OCI-LY1 (cell line): ENCODE measurements at regions not wholly inside any gene's neighbourhood (a gene's known extent, or its start where the extent isn't known, plus 50 kb on each side); places are given as distances from the start of the nearest gene placed in this dataset.
"Not testable (repeated sequence)": the region's sequence is repeated elsewhere in the genome, so short reads cannot be mapped to it uniquely, and the experiment has no call there.

ENCODE experiments used
- H2AFZ ChIP-seq: fragments of 200-600 bp; sonication (generic), shearing (Covaris generic); 2 replicates; pipeline ENCODE4 v1.6.0; 2014; ENCODE audit warnings: antibody characterized with exemption, mild to moderate bottlenecking, low read length
- H3F3A ChIP-seq: fragments of 200-600 bp; sonication (generic), shearing (Covaris generic); 2 replicates; pipeline ENCODE4 v1.6.0; 2014; ENCODE audit warnings: mild to moderate bottlenecking, antibody characterized with exemption, low read length, moderate library complexity; ENCODE audit not compliant: insufficient read depth
- H3K27ac ChIP-seq: fragments of 200-600 bp; sonication (generic); 2 replicates; pipeline ENCODE4 v1.5.1; 2014; ENCODE audit warnings: low read length, mixed run types, mild to moderate bottlenecking, low read depth; ENCODE audit not compliant: poor library complexity, severe bottlenecking
- H3K27me3 ChIP-seq: fragments of 200-600 bp; sonication (generic); 2 replicates; pipeline ENCODE4 v1.6.0; 2014; ENCODE audit warnings: antibody characterized with exemption, mild to moderate bottlenecking, low read length, moderate library complexity; ENCODE audit not compliant: insufficient read depth
- H3K36me3 ChIP-seq: fragments of 200-600 bp; sonication (generic); 2 replicates; pipeline ENCODE4 v1.6.1; 2014; ENCODE audit warnings: mild to moderate bottlenecking, antibody characterized with exemption, low read length, moderate library complexity, mixed read lengths; ENCODE audit not compliant: insufficient read depth
- H3K4me1 ChIP-seq: fragments of 200-600 bp; sonication (generic); 2 replicates; pipeline ENCODE4 v1.5.1; 2014; ENCODE audit warnings: mild to moderate bottlenecking, low read length, moderate library complexity; ENCODE audit not compliant: insufficient read depth, severe bottlenecking
- H3K4me2 ChIP-seq: fragments of 200-600 bp; sonication (generic), shearing (Covaris generic); 2 replicates; pipeline ENCODE4 v1.6.1; 2014; ENCODE audit warnings: low read length
- H3K4me3 ChIP-seq: fragments of 200-600 bp; sonication (generic); 2 replicates; pipeline ENCODE4 v1.5.1; 2014; ENCODE audit warnings: low read length, low read depth, mild to moderate bottlenecking, mixed read lengths; ENCODE audit not compliant: poor library complexity, severe bottlenecking
- H3K79me2 ChIP-seq: fragments of 200-600 bp; shearing (Covaris generic); 2 replicates; pipeline ENCODE4 v1.6.1; 2016; ENCODE audit warnings: mixed run types, low read length, mixed read lengths; ENCODE audit not compliant: insufficient read depth
- H3K9ac ChIP-seq: fragments of 200-600 bp; sonication (generic), shearing (Covaris generic); 2 replicates; pipeline ENCODE4 v1.6.1; 2014; ENCODE audit warnings: mild to moderate bottlenecking, low read length, mixed read lengths
- H3K9me2 ChIP-seq: fragments of 200-600 bp; sonication (generic), shearing (Covaris generic); 2 replicates; pipeline ENCODE4 v1.6.1; 2014; ENCODE audit warnings: low read depth, mild to moderate bottlenecking, low read length, mixed read lengths
- H3K9me3 ChIP-seq: fragments of 200-600 bp; shearing (Covaris generic); 2 replicates; pipeline ENCODE4 v1.6.1; 2014; ENCODE audit warnings: low read length, mixed read lengths
- H4K20me1 ChIP-seq: fragments of 200-600 bp; sonication (generic), shearing (Covaris generic); 2 replicates; pipeline ENCODE4 v1.6.0; 2016; ENCODE audit warnings: mild to moderate bottlenecking, low read length; ENCODE audit not compliant: insufficient read depth
- EZH2 ChIP-seq: fragments of 200-600 bp; sonication (generic), shearing (Covaris generic); IDR thresholded peaks from 2 replicates; pipeline ENCODE4 v1.8.0; 2017; ENCODE audit warnings: borderline replicate concordance, mixed run types, mild to moderate bottlenecking, antibody characterized with exemption, low read length, moderate library complexity, mixed read lengths
- TF ChIP-seq, protein P1 (sequence below): fragments of 200-600 bp; sonication (generic), shearing (Covaris generic); IDR thresholded peaks from 2 replicates; pipeline ENCODE4 v1.5.1; 2017; ENCODE audit warnings: mild to moderate bottlenecking, antibody characterized with exemption, low read length, moderate library complexity, mixed read lengths

DNA sequence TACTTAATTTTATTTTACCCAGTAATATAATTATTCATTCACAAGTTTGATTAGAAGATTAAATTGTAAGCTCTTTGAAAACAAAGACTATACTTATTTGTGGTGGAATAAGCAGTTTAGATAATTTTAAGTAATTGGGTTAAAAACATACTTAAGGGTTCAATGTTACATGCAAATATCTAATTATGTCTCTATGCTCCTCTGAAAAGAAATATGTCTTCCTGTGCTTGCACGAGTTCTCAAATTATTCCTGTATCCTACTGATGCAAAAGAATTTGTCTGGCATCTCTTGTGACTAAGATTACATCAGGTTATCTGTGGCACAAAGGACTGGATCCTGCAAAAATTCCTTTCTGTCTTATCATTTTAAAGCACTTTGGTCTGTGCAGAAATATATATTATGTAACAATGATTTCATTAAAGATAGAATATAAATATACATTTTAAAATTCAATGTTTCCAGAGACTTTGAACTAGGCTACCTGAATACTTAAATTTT lies 416.7 kb downstream of the COL11A1 start:
- no peaks in the 10 kb centered on the region for H3K4me1 ChIP-seq
- no peaks in the 10 kb centered on the region for H3K9me2 ChIP-seq
- no peak overlapping the region for H3K4me2 ChIP-seq
- H3K79me2 ChIP-seq: no peaks in the 10 kb centered on the region
- TF ChIP-seq EZH2: no peak
- TF ChIP-seq, protein P1, sequence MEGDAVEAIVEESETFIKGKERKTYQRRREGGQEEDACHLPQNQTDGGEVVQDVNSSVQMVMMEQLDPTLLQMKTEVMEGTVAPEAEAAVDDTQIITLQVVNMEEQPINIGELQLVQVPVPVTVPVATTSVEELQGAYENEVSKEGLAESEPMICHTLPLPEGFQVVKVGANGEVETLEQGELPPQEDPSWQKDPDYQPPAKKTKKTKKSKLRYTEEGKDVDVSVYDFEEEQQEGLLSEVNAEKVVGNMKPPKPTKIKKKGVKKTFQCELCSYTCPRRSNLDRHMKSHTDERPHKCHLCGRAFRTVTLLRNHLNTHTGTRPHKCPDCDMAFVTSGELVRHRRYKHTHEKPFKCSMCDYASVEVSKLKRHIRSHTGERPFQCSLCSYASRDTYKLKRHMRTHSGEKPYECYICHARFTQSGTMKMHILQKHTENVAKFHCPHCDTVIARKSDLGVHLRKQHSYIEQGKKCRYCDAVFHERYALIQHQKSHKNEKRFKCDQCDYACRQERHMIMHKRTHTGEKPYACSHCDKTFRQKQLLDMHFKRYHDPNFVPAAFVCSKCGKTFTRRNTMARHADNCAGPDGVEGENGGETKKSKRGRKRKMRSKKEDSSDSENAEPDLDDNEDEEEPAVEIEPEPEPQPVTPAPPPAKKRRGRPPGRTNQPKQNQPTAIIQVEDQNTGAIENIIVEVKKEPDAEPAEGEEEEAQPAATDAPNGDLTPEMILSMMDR: no peak
- H3K27ac ChIP-seq: no peak overlapping the region
- no peak overlapping the region for H3K9ac ChIP-seq
- H3K4me3 ChIP-seq: no peak overlapping the region
- H3K27me3 ChIP-seq: no peaks in the 10 kb centered on the region
- no peaks in the 10 kb centered on the region for H4K20me1 ChIP-seq
- H3K9me3 ChIP-seq: no peaks in the 10 kb centered on the region
- no peak overlapping the region for H2AFZ ChIP-seq
- no peaks in the 10 kb centered on the region for H3F3A ChIP-seq
- H3K36me3 ChIP-seq: no peaks in the 10 kb centered on the region

DNA sequence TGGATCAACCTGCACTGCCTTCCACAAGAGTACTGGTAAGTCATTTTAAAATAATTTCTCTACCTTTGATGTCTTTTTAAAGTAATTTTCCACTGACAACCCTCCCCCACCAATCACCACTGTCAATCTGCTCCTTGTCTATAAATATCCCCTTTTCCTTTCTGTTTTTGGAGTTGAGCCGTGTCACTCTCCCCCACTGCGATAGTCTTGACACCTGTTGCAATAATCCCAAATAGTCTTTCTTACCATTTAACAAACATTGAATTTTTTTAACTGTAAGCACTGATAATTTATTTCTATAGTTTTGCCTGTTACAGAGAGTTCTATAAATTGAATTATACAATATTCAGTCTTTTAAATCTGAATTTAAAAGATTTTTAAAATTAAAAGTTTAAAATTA lies 420.9 kb downstream of the COL11A1 start:
- Histone ChIP-seq H3K36me3 (no peaks in the 10 kb centered on the region), H3K4me2 (no peak overlapping the region), H3F3A (no peaks in the 10 kb centered on the region), H3K79me2 (no peaks in the 10 kb centered on the region), H3K27ac (no peak overlapping the region), H3K4me3 (no peak overlapping the region), H3K27me3 (no peaks in the 10 kb centered on the region), H3K9me2 (no peaks in the 10 kb centered on the region), H3K9me3 (no peaks in the 10 kb centered on the region), H3K9ac (no peak overlapping the region), H3K4me1 (no peaks in the 10 kb centered on the region), H2AFZ (no peak overlapping the region), H4K20me1 (no peaks in the 10 kb centered on the region)
- TF ChIP-seq, protein P1: no peak
- no peak for TF ChIP-seq EZH2

DNA sequence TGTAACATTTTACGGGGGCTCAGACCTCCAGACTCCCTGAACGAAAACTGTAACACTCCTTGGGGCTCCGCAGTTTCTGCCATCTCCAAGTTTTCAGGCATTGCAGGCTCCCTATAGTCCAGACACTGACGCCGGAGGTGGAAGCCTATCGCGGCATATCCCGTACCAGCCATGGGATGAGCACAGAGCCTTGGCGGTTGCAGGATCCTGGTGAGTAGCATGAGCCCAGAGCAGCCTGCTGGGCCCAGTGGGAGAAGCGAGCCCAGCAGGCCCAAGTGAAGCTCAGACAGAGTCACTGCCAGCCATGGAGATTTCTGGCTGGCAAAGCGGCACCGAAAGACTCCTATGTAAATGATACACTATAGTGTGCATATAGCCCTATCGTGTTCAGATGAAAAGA lies 446.8 kb downstream of the COL11A1 start:
- Histone ChIP-seq H2AFZ (no peak overlapping the region), H4K20me1 (no peaks in the 10 kb centered on the region)

DNA sequence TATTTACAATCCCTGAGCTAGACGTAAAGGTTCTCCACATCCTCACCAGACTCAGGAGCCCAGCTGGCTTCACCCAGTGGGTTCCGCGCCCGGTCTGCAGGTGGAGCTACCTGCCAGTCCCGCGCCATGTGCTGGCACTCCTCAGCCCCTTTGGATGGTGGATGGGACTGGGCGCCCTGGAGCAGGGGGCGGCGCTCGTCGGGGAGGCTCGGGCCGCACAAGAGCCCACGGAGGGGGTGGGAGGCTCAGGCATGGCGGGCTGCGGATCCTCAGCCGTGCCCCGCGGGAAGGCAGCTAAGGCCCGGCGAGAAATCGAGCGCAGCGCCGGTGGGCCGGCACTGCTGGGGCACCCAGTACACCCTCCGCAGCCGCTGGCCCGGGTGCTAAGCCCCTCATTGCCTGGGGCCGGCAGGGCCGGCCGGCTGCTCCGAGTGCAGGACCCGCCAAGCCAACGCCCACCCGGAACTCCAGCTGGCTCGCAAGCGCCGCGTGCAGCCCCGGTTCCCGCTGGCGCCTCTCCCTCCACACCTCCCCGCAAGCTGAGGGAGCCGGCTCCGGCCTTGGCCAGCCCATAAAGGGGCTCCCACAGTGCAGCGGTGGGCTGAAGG lies 448.3 kb downstream of the COL11A1 start:
- H3K4me2 ChIP-seq, H4K20me1 ChIP-seq, H3K27ac ChIP-seq, H3K9me3 ChIP-seq, H3K4me1 ChIP-seq, H3K9ac ChIP-seq, H3K4me3 ChIP-seq, H3K27me3 ChIP-seq, H3K79me2 ChIP-seq, H3K9me2 ChIP-seq, H3F3A ChIP-seq, H3K36me3 ChIP-seq, H2AFZ ChIP-seq: not testable (repeated sequence)

More for the DNA sequence above, 446.8 kb downstream of the COL11A1 start:
- Histone ChIP-seq H3K36me3 (no peaks in the 10 kb centered on the region), H3K4me1 (no peaks in the 10 kb centered on the region), H3K4me3 (no peak overlapping the region), H3K9me3 (no peaks in the 10 kb centered on the region), H3F3A (no peaks in the 10 kb centered on the region), H3K4me2 (no peak overlapping the region), H3K79me2 (no peaks in the 10 kb centered on the region), H3K9ac (no peak overlapping the region), H3K27ac (no peak overlapping the region), H3K9me2 (no peaks in the 10 kb centered on the region), H3K27me3 (no peaks in the 10 kb centered on the region)
- TF ChIP-seq EZH2: no peak
- TF ChIP-seq, protein P1: no peak
